ENCODE measurements at regions not wholly inside any gene's neighbourhood (a gene's known extent, or its start where the extent isn't known, plus 50 kb on each side); places are given as distances from the start of the nearest gene placed in this dataset.
"Not testable (repeated sequence)": the region's sequence is repeated elsewhere in the genome, so short reads cannot be mapped to it uniquely, and the experiment has no call there.

DNA sequence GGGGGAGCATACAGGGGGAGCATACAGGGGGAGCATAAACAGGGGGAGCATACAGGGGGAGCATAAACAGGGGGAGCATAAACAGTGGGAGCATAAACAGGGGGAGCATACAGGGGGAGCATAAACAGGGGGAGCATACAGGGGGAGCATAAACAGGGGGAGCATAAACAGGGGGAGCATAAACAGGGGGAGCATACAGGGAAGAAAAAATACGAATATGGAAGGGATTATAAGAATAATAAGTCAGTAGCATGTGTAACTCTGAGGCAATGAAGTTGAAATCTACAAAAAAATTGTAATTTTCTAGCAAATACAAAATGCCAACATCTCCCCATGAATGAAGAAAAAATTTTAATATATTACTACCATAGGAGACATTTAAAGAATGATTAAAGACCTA lies 101.3 kb upstream of the FOXQ1 start:
- not testable (repeated sequence) for TF ChIP-seq POLR2A (IDR thresholded peaks at IDR 0.05; ENCODE audit: low read length); GATA1 (IDR thresholded peaks at IDR 0.05; ENCODE audit: low read depth, low read length)
